Left forelimb (tissue), 1 donor: ENCODE measurements at regions not wholly inside any gene's neighbourhood (a gene's known extent, or its start where the extent isn't known, plus 50 kb on each side); places are given as distances from the start of the nearest gene placed in this dataset.
A peak's percentile ranks its signal among the peaks of the same experiment; 100 is the strongest.
"Not testable (repeated sequence)": the region's sequence is repeated elsewhere in the genome, so short reads cannot be mapped to it uniquely, and the experiment has no call there.

Experiments
- DNase-seq: peaks from one replicate; pipeline ENCODE4 v3.0.0-alpha.2; 2018; ENCODE audit warnings: low spot score

DNA sequence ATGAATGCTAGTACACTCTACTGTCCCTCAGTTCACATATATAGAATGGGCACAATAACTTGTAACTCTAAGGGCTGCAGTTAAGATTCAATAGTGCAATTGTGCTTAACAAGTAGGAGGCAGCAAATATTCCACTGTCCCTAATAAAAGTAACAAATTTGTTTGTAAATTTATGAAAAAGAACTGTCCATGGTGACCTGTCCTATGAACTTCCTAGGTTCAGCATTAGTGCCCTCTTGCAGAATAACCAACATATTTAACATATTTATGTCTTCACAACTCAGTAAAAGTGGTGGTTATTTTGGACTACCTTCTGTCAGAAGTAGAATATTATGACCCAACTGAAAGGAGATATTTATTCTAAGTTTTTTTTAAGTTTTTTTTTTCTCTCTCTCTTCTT is 327.8 kb downstream of the CENPW start:
- no peak for DNase-seq

DNA sequence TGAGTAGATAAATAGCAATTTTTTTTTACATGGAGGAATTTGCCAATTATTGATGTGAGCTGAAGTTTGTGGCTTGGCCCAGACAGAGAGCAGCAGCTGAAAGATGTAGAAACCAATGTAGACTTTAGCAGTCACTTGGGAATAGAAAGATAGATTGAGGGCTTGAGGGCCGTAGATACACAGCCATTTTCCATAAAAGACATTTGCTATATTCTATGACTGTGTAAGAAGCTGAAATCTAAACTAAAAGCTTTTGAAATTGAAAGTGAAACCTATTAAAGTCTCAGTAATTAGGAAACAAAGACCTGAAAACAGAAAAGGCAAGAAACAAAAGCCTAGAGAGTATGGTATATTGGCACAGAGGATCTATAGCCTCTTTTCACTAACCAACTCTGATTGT is 332.7 kb downstream of the CENPW start:
- no peak for DNase-seq

DNA sequence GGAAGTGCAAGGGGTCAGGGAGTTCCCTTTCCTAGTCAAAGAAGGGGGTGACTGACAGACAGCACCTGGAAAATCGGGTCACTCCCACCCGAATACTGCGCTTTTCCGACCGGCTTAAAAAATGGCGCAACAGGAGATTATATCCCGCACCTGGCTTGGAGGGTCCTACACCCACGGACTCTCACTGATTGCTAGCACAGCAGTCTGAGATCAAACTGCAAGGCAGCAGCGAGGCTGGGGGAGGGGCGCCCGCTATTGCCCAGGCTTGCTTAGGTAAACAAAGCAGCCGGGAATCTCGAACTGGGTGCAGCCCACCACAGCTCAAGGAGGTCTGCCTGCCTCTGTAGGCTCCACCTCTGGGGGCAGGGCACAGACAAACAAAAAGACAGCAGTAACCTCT is 333.8 kb downstream of the CENPW start:
- not testable (repeated sequence) for DNase-seq

DNA sequence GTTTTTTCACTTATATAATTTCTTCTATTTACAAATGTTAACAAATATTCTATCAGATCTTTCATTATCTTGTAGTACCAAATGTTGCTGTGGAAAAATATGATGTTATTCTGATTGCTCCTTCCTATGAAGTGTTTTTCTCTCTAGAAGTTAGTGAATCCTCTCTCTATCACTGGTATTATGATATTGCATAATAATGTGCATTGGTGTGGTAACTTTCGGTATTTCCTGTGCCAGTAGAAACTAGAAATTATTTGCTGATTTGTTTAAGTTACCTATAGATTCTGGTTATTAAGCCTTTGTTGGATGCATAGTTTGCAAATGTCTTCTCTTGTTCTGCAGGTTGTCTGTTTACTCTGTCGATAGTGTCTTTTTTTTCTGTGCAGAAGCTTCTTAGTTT is 342.5 kb downstream of the CENPW start:
- no peak for DNase-seq

DNA sequence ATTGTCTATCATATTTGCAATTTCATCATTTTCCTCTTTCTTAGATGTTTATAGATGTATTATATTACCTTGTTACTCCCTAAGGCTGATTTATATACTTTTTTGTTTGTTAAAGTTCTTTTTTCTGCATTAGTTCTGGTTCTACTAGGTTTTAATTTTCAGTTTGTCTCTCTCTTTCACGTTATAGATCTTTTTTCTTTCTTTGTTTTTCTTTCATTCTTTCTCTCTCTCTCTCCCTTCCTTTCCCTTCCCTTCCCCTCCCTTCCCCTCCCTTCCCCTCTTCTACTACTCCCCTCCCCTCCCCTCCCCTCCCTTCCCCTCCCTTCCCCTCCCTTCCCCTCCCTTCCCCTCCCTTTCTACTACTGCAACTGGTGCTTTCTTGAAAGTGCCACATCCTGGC is 345.3 kb downstream of the CENPW start:
- no peak for DNase-seq

DNA sequence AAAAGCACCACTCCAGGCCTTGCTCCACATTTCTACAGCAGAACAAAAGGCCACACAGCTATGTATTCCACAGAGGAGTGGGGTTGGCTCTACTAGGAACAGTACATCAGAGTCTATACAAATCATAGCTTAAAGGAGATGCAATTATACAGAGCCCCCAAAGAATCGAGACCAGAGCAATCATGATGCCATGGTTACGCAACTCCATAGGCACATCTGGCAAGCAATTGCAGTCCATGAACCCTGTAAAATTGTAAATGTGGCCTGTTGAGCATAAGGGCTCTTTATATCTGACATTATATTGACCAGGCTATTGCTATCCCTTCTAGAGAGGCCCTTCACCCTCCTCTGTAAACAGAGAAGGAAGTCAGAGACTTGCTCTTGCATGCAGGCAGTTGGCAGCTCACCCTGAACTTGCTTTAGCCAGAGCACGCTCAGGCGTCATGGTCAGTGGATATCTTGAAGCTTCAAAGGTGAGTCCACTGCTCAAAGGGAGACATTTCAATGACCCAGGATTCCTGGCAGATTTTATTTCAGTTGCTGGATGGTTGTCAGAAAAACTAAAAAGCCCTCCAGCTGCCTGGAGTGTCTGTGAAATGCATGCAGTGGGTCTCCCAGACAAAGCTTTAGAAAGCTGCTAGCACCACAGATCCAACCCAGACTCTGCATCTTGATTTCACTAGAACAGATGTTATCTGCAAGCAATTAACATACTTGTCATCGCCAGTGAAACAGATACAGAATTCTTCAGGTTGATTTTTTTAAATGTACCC is 357.2 kb downstream of the CENPW start:
- peak; percentile 66 for DNase-seq

DNA sequence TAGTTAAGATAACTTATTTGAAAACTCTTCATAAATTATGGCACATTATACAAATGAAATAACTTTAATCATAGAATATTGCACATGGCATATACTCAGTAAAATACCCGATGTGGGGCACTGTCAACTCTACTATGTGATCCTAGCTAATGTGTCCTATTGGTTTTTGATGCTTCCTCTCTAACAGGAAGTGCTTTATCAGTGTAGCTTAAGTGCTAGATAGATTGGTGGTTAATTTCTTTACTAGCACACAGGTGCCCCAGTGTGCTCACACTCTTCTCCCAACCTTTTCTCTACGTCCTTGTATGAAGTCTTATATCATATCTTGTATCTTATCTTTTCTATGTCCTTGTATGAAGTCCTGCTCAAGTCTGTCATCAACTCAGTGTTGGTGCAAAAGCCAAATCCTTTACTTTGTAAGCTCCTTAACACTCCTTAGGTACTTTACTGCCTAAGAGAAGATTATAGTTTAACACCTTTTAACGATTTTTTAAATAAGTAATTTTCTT is 358.9 kb downstream of the CENPW start:
- DNase-seq = no peak

DNA sequence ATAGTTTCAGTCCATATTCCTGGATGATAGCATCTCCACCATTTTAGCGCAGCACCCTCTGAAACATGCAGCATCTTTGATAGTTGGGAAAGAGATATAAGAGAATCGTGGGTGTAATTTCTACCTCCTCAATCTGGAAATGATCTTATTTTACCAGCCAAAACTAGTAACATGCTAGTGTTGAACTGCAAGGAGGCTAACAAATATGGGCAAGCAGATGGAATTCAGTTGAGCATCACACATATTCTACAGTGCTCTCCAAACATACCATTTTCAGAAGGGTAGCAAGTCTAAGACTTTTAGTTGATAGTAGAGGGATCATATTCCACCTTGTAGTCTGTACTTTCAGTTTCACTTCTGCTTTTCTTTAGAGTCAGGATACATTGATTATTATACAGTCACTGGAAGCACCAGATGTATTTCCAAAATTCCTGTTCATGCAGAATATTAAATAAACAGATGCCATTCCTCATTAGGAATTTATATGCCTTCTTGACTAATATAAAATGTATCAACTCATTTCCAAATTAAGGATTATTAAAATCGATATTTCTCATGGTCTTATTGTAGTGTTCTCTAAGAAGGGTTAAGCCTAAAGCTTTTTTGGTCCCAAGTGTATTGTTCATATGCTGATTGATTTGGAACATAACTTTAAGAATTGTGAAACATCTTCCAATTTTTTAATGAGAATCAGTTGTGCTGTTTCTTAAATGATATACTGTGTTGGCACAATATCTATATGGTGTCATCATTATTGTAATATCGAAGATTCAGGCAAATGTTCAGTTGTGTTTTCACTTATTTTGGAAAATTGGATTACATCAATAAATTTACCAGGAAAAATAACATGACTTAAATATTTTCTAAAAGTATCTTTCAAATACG is 362.0 kb downstream of the CENPW start:
- no peak for DNase-seq

DNA sequence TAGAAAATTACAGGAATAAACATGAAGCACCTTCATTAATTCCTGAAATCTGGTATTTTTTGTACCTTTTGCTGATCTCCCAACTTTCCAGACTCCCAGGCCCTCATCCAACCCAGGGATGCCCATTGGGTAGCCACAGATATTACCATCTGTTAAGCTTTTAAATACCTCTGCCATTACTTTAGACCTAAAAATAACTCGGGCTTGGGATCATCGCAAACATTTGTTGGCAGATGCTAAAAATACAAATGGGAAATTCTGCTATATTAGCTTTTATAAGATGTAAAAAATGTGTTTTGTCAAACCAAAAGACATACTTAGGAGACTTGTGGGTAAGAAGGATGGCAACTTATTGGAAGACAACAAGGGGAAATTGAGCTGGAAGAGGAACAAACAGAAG is 376.1 kb downstream of the CENPW start:
- DNase-seq = no peak

DNA sequence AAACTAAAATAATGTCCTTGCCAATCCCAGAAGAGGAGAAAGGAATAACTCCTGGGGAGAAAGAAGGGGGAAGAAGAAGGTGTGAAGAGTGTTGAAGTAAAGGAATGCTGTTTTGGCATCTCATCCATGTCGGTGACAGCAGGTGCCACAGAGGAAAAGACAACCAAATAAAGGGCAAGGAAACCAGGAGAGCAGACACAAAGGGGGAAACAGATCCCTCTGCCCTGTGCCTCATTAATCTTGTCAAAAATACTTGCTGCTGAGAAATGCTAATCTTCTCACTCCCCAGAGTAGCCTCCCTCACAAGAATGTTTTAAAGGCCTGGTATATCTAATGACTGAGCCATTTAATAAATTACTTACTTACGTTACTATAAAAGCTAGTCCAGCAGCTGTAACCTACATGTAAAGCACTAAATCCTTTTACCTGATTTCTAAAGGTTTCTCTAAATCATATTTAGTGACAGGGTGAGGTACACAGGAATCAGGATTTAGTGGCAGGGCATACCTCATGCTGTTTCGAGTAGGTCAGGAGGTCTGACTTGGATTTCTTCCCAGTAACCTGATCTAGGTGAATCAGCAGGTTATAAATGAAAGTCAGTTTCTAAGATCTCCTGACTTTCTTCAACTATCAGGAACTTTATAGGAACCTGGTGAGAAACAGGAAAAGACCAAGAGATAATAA is 377.1 kb downstream of the CENPW start:
- no peak for DNase-seq

DNA sequence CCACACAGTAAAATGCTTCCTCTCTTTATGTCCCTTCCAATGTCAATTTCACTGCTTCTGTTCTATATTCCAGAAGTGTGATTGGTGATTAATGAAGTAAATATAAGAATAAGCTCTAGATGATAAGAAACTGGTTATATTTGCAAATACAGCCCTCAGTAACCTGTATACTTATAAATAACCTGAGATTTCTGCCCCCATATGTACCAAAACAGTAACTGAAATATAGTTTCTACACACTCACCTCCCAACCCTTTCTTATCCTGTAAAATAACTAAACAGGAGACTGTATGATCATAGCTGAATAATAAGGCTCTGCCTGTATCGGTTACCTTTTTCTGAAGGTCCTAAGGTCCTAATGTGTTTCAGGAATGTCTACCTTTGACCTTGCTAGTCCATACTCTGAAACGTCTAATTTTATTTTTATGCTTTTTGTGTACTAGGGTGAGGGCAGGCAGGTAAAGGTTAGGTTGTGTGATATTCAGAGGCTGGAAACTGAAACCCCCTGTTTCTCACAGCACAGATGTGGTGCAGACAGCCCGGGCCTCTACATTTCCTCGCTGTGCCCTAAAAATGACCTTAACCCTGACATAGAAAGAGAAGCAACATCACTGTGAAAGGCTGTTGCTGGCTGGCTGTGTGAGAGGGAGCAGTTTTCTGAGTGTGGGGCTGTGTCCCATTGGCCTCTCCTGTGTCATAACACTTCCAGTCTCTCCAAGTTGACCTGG is 378.8 kb downstream of the CENPW start:
- DNase-seq = no peak

DNA sequence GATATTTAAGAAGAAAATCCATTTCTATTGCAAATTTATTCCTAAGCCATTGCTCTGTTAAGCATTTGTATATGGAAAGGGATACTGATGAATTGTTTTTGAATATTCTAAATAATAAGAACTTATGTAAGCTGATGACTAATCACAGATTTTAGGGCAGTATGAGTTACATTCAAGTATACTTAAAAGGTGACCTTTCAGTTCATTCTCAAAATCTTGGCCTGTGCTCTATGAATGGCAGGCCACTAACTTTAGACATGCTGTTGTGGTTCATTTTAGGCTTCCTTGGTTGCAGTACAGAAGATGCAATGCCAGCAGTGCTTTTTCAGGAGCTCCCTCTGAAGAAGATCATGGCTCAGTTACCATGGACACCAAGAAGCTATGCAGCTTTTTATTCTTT is 380.4 kb downstream of the CENPW start:
- DNase-seq = no peak

DNA sequence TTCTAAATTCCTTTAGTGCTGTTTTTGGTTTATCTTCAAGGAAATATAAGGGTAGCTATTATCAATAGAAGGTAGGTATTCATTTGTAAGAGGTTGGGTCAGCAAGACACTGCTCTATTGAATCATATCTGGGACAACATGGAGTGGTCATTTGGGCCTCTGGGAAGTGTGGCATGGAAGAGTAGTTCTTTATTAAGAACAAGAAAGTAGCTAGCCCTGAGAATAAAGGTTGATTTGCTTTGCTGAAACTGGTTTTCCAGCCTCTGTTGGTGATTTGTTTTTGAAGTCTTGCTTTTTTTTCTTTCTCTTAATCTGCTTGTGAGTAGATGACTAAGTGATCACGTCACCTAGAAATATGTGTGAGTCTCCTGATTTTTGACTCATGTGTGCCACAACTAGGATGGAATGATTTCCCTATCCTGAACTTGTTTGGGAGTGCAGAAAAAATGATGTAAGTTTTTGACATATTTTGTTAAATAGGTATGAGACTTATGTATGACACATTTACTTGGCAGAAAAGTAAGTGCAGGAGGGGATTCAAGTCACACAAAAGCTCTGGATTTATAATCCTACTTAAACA is 381.8 kb downstream of the CENPW start:
- DNase-seq = no peak

DNA sequence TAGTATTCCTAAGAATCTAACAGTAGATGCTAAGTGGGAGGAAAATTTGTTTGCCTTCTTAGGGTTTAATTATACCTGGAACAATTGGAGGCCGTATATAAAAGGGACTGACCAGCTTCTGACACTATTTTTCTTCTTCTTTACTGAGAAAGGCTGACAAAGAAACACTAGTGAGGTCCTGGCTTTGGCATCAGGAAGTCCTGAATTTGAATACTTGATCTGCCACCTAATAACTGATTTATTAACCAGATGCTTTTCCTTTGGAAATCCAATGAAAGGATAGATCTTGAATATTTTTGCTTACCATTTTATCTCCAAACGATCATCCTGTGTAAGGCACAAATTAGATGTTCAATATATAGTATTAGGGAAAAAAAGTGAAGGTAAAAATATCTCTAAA is 382.5 kb downstream of the CENPW start:
- DNase-seq = no peak

DNA sequence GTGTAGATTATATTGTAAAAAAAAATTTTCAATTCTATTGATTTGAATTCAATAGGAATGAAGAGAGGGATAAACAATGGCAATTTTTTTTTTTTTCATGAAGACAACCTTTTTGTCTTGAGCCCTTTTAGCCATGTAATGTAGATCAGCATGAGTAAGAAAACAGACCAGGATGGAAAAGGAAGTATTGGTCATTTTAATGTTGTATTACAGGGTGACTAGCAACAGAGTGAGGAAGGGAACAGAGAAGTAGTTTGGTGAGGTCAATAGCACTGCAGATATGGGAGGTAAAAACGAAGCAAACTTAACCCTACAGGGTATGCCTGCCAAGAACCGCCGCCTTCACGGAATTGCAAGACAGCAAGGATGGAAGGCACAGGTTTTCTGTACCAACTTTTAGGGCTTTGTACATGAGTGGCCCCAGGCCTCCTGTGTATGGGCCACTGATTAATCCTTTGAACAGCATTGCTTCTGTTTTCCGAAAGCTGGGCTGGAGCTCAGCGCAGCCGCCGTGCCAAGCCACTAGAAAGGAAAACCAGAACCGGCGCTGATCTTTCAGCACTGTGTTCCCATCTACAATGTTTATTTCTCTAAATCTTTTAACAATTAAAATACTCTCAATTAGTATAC is 383.7 kb downstream of the CENPW start:
- DNase-seq = no peak

DNA sequence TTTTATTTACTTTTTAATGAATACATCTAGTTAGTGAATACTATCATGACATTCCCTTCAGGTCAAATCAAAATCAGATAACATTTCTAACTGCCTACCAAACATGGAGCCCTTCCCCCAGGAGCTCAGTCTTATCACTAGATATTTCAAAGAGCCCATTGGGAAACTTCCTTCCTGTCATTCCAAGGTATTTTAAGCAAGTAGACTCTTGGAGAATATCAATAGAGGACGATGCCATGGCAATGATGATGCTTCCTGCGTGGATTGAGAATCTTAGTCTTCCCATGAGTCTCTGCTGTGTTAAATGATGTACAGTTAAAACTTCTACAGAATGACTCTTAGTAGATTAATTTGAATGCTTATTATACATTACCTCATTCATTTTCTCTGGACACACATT is 384.9 kb downstream of the CENPW start:
- DNase-seq = no peak

DNA sequence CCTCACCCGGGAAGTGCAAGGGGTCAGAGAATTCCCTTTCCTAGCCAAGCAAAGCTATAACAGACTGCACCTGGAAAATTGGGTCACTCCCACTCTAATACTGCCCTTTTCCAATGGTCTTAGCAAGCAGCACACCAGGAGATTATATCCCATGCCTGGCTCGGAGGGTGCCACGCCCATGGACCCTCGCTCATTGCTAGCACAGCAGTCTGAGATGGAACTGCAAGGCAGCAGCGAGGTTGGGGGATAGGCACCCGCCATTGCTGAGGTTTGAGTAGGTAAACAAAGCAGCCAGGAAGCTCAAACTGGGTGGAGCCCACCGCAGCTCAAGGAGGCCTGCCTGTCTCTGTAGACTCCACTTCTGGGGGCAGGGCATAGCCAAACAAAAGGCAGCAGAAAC is 386.5 kb downstream of the CENPW start:
- DNase-seq = not testable (repeated sequence)

DNA sequence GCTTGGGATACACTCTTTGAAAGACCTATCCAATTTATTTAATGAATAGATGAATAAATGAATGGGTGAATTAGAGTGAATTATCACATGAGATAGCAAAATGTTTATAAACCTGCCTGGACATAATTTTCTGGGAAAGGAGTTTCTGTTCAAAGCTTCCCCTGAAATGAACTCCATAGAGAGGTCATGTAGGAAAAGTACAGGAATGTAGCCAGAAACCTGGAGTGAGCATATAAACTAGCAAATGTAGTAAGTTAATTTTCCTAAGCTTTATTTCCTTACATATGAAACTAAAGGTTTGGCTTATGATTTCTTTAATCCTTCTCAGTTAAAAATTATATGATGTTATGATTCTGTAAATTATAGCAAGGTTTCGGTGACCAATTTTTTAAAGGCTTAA is 380.3 kb upstream of the RSPO3 start:
- DNase-seq = no peak

DNA sequence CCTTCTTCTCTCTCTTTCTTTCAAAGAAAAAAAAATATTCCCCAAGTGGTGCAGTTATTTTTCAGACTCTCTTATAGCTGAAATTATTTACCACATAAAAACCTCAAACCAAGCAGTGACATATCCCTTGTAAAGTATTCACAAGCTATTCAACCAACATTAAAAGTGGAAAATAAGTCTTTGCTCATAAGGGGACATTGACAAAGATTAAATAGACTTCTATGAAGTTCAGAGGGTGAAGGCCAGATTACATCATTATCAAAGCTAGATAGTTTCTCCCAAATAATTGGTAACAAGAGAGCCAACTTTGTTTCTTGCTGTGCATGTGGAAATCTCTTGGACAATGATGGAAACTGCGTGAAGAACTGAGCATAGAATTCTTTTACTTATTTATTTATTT is 379.8 kb upstream of the RSPO3 start:
- DNase-seq = no peak

DNA sequence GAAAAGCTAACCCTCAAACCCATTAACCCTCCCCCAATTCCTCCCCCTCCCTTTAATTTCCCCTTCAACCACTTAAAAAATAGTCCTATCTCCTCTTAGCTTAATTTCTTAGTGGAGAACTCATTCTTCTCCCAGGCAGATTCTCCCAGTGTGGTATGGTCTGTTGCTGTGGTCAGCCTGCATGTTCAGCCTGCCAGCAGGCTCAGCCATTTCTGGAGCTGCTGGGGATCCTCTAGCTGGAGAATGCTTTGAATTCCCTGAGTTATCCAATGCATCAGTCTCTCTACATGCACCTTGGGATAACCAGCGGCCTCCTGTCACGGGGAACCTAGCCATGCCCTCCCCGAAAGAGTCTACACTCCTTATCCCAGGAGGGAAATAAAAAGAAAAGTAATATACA is 375.4 kb upstream of the RSPO3 start:
- DNase-seq = no peak
